ENCODE measurements at regions not wholly inside any gene's neighbourhood (a gene's known extent, or its start where the extent isn't known, plus 50 kb on each side); places are given as distances from the start of the nearest gene placed in this dataset.

GRCh38 chr11:34791780-34792542, 124.2 kb downstream of the APIP start:
- TF ChIP-seq TCF7L2 (IDR thresholded peaks at IDR 0.05; ENCODE audit: low read depth, low read length): no peak
- no peak; the same call in 1 of the 2 replicates for TF ChIP-seq CTCF (IDR thresholded peaks at IDR 0.05)

Data from Panc1 (cell line).